OCI-LY7 (cell line): ENCODE measurements at regions not wholly inside any gene's neighbourhood (a gene's known extent, or its start where the extent isn't known, plus 50 kb on each side); places are given as distances from the start of the nearest gene placed in this dataset.

ENCODE experiments used
- BruUV-seq: library from RNA; stranded (reverse); fragments of 400-500 nt; replicated peaks from 2 replicates; lab custom pipeline; 2021; lab: Mats Ljungman, UMichigan
- CTCF ChIA-PET: fragments of 300-600 bp; sonication (Branson Sonifier 250); formaldehyde crosslinking; loops from one replicate; lab custom pipeline; 2022; ENCODE audit warnings: antibody characterized with exemption; ENCODE audit not compliant: unreplicated experiment; lab: Charles Lee
- POLR2A ChIA-PET: fragments of 300-600 bp; sonication (Branson Sonifier 250); formaldehyde crosslinking; loops from one replicate; lab custom pipeline; 2022; ENCODE audit warnings: antibody characterized with exemption; lab: Charles Lee
- DNase-seq: peaks from one replicate; pipeline ENCODE4 v3.0.0-alpha.2; 2015; ENCODE audit warnings: low spot score
- H2AFZ ChIP-seq: fragments of 200-600 bp; sonication (generic), shearing (Covaris generic); 2 replicates; pipeline ENCODE4 v1.6.1; 2014; ENCODE audit warnings: mild to moderate bottlenecking, antibody characterized with exemption, low read length, moderate library complexity
- H3K27ac ChIP-seq: fragments of 200-600 bp; sonication (generic); 2 replicates; pipeline ENCODE4 v1.5.1; 2014; ENCODE audit warnings: mixed run types, low read depth, mild to moderate bottlenecking, moderate library complexity, low read length, inconsistent platforms; ENCODE audit not compliant: poor library complexity, severe bottlenecking
- H3K36me3 ChIP-seq: fragments of 200-600 bp; sonication (generic); 2 replicates; pipeline ENCODE4 v1.6.1; 2014; ENCODE audit warnings: mild to moderate bottlenecking, antibody characterized with exemption, low read length, moderate library complexity, mixed read lengths; ENCODE audit not compliant: insufficient read depth
- H3K4me1 ChIP-seq: fragments of 200-600 bp; sonication (generic); 2 replicates; pipeline ENCODE4 v1.5.1; 2014; ENCODE audit warnings: mild to moderate bottlenecking, low read length; ENCODE audit not compliant: insufficient read depth, poor library complexity, severe bottlenecking
- H3K4me2 ChIP-seq: fragments of 200-600 bp; sonication (generic); 2 replicates; pipeline ENCODE4 v1.6.1; 2014; ENCODE audit warnings: mild to moderate bottlenecking, low read length
- H3K4me3 ChIP-seq: fragments of 200-600 bp; sonication (generic); 2 replicates; pipeline ENCODE4 v1.5.1; 2014; ENCODE audit warnings: mild to moderate bottlenecking, low read depth, low read length; ENCODE audit not compliant: poor library complexity, severe bottlenecking
- H3K79me2 ChIP-seq: fragments of 200-600 bp; sonication (generic); 2 replicates; pipeline ENCODE4 v1.6.1; 2016; ENCODE audit warnings: low read depth, mild to moderate bottlenecking, low read length, moderate library complexity, mixed read lengths; ENCODE audit not compliant: insufficient read depth
- H3K9me2 ChIP-seq: fragments of 200-600 bp; sonication (generic); 2 replicates; pipeline ENCODE4 v1.6.1; 2016; ENCODE audit warnings: mild to moderate bottlenecking, low read length, mixed read lengths; ENCODE audit not compliant: insufficient read depth
- H3K9me3 ChIP-seq: fragments of 200-600 bp; sonication (generic); 2 replicates; pipeline ENCODE4 v1.6.1; 2014; ENCODE audit warnings: mild to moderate bottlenecking, mixed run types, low read length, mixed read lengths
- H4K20me1 ChIP-seq: fragments of 200-600 bp; sonication (generic); 2 replicates; pipeline ENCODE4 v1.6.1; 2014; ENCODE audit warnings: mild to moderate bottlenecking, antibody characterized with exemption, low read length, moderate library complexity, mixed read lengths; ENCODE audit not compliant: insufficient read depth
- CTCF ChIP-seq: fragments of 200-600 bp; sonication (generic); conservative IDR thresholded peaks from 2 replicates; pipeline ENCODE4 v1.5.1; 2014; ENCODE audit warnings: mild to moderate bottlenecking, antibody characterized with exemption, low read length, moderate library complexity, mixed read lengths
- EZH2phosphoT487 ChIP-seq: fragments of 200-600 bp; sonication (generic); IDR thresholded peaks from 2 replicates; pipeline ENCODE4 v1.6.1; 2018; ENCODE audit warnings: low read depth, borderline replicate concordance, mild to moderate bottlenecking, mixed run types, antibody characterized with exemption, low read length, moderate library complexity, mixed read lengths
- intact Hi-C: fragments of 100-400 bp; cut with micrococcal nuclease; formaldehyde crosslinking; loops from one replicate; pipeline ENCODE4 v1.10.0; 2022; ENCODE audit not compliant: unreplicated experiment

- CTCF ChIA-PET = no interaction called here
- TF ChIP-seq CTCF (no peak), EZH2phosphoT487 (no peak)
- H3K9me2 ChIP-seq = no peaks in the 10 kb centered on the region
- H3K27ac ChIP-seq = no peak overlapping the region
- no peak overlapping the region for H3K4me2 ChIP-seq
- no peak for DNase-seq
- H3K79me2 ChIP-seq = no peaks in the 10 kb centered on the region
- no peak overlapping the region for H3K4me3 ChIP-seq
- no peaks in the 10 kb centered on the region for H4K20me1 ChIP-seq
- no peaks in the 10 kb centered on the region for H3K36me3 ChIP-seq
- POLR2A ChIA-PET = interaction anchor here (0.6 to 1.1 kb wide), 2 partner anchors 52 to 307 kb away, joined by 3 read pairs; no protein-coding TSS in a partner anchor
- no peaks in the 10 kb centered on the region for H3K4me1 ChIP-seq
- intact Hi-C loops = no loop called here
- no TSS peak for BruUV-seq
- no peak overlapping the region for H2AFZ ChIP-seq
- no peaks in the 10 kb centered on the region for H3K9me3 ChIP-seq
These were observed 897.0 kb upstream of the SLC35B3 start for GRCh38 chr6:9332241-9332780.

- Histone ChIP-seq H3K79me2 (no peaks in the 10 kb centered on the region), H3K4me1 (no peaks in the 10 kb centered on the region), H3K4me2 (no peak overlapping the region), H3K4me3 (no peak overlapping the region), H3K9me2 (no peaks in the 10 kb centered on the region), H2AFZ (no peak overlapping the region), H3K36me3 (no peaks in the 10 kb centered on the region), H3K9me3 (no peaks in the 10 kb centered on the region), H4K20me1 (no peaks in the 10 kb centered on the region), H3K27ac (no peak overlapping the region)
- intact Hi-C loops = no loop called here
- BruUV-seq = no TSS peak
- CTCF ChIA-PET = no interaction called here
- no peak for DNase-seq
- POLR2A ChIA-PET = interaction anchor here (0.9 to 1.1 kb wide), 2 partner anchors 11 to 12 kb away, joined by 3 read pairs; no protein-coding TSS in a partner anchor
- TF ChIP-seq CTCF (no peak), EZH2phosphoT487 (no peak)
These were observed 881.5 kb upstream of the SLC35B3 start for GRCh38 chr6:9316831-9317230.

DNA sequence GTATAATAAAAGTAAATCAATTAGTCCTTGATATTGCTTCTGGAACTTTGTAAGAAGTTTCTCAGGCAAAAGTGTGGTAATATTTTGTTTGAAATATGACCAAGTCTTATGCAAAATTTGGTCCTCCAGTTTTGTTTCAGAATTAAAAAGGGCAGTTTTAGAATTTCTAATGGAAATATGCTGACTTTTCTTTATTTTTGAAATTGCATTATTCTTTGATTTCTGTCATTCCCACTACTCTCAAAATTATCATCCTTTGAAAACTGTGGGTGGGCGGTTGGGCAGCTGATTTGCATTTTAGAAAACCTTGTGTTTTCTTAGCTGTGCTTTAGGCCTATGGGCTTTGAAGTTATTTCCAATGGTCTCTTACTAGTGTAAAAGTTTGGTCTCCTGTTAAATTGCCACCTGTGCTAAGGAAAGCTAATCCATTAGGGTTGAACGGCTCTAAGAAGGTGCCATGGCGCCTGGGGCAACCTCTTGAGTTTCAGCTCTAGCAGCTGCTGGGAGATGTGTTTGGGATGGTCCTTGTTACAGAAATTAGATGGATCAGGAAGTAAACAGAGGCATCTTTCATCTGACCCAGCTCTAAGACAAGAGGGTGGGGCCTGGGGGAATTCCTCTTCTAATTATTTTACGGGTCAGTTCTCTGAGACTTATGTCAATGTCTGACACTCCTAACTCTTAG is 880.8 kb upstream of the SLC35B3 start:
- H2AFZ ChIP-seq = no peak overlapping the region
- H3K27ac ChIP-seq = no peak overlapping the region
- H3K4me2 ChIP-seq = no peak overlapping the region
- H3K4me1 ChIP-seq = no peaks in the 10 kb centered on the region
- H3K4me3 ChIP-seq = no peak overlapping the region
- POLR2A ChIA-PET = interaction anchor here (0.7 to 1.1 kb wide), 3 partner anchors 10 to 57 kb away, joined by 3 read pairs; no protein-coding TSS in a partner anchor
- no peak for TF ChIP-seq EZH2phosphoT487
- no peak for TF ChIP-seq CTCF
- DNase-seq = no peak
- H3K9me3 ChIP-seq = no peaks in the 10 kb centered on the region
- no peaks in the 10 kb centered on the region for H3K79me2 ChIP-seq
- intact Hi-C loops = no loop called here
- H3K9me2 ChIP-seq = no peaks in the 10 kb centered on the region
- BruUV-seq = no TSS peak
- no peaks in the 10 kb centered on the region for H4K20me1 ChIP-seq
- CTCF ChIA-PET = no interaction called here
- H3K36me3 ChIP-seq = no peaks in the 10 kb centered on the region
